ENCODE measurements at regions not wholly inside any gene's neighbourhood (a gene's known extent, or its start where the extent isn't known, plus 50 kb on each side); places are given as distances from the start of the nearest gene placed in this dataset.
A peak's percentile ranks its signal among the peaks of the same experiment; 100 is the strongest.
"Not testable (repeated sequence)": the region's sequence is repeated elsewhere in the genome, so short reads cannot be mapped to it uniquely, and the experiment has no call there.

GRCh38 chr10:32141018-32141807, 85.0 kb upstream of the KIF5B start:
- no peak overlapping the region for H3K4me3 ChIP-seq (ENCODE audit: low read depth, poor library complexity, severe bottlenecking)
- WGBS, 2 donors, result 57 to 65% methylated on average over 12 of the region's 12 CpGs
- DNase-seq (ENCODE audit: low spot score in 2 of 2), result no peak
- intact Hi-C loops (cut with DNase I; ENCODE audit: low total_unique reads), result no loop called here
- TF ChIP-seq CTCF (IDR thresholded peaks at IDR 0.05) (no peak), POLR2A (IDR thresholded peaks at IDR 0.05) (no peak)

GRCh38 chr10:32140403-32140802, 84.2 kb upstream of the KIF5B start:
- intact Hi-C loops (cut with DNase I; ENCODE audit: low total_unique reads), result no loop called here
- DNase-seq (ENCODE audit: low spot score in 2 of 2), result no peak
- TF ChIP-seq POLR2A (IDR thresholded peaks at IDR 0.05) (no peak), CTCF (IDR thresholded peaks at IDR 0.05) (no peak)
- WGBS, 2 donors, result 95 to 99% methylated on average over 4 of the region's 4 CpGs
- no peak overlapping the region for H3K4me3 ChIP-seq (ENCODE audit: low read depth, poor library complexity, severe bottlenecking)

- WGBS, 2 donors, result 36 to 40% methylated on average over 12 of the region's 12 CpGs
- intact Hi-C loops (cut with DNase I; ENCODE audit: low total_unique reads), result no loop called here
- no peak overlapping the region for H3K4me3 ChIP-seq (ENCODE audit: low read depth, poor library complexity, severe bottlenecking)
- DNase-seq (ENCODE audit: low spot score in 2 of 2), result peak; percentile 89 to 96
- no peak for TF ChIP-seq CTCF (IDR thresholded peaks at IDR 0.05)
- no peak for TF ChIP-seq POLR2A (IDR thresholded peaks at IDR 0.05)
These were observed 83.2 kb upstream of the KIF5B start for GRCh38 chr10:32139223-32140073.

GRCh38 chr10:32136927-32137326, 80.7 kb upstream of the KIF5B start:
- H3K4me3 ChIP-seq (ENCODE audit: low read depth, poor library complexity, severe bottlenecking); DNase-seq (ENCODE audit: low spot score in 2 of 2); intact Hi-C loops (cut with DNase I; ENCODE audit: low total_unique reads): not testable (repeated sequence)
- 78 to 82% methylated on average over 7 of the region's 7 CpGs for WGBS, 2 donors

GRCh38 chr10:32135796-32136195, 79.6 kb upstream of the KIF5B start:
- H3K4me3 ChIP-seq (ENCODE audit: low read depth, poor library complexity, severe bottlenecking); DNase-seq (ENCODE audit: low spot score in 2 of 2); intact Hi-C loops (cut with DNase I; ENCODE audit: low total_unique reads): not testable (repeated sequence)
- WGBS, 2 donors, result 92% methylated on average over 5 of the region's 5 CpGs

- no peak for TF ChIP-seq CTCF (IDR thresholded peaks at IDR 0.05)
- TF ChIP-seq POLR2A (IDR thresholded peaks at IDR 0.05), result no peak
- WGBS, 2 donors, result 59 to 82% methylated on average over 7 of the region's 7 CpGs
- no peak overlapping the region for H3K4me3 ChIP-seq (ENCODE audit: low read depth, poor library complexity, severe bottlenecking)
- DNase-seq (ENCODE audit: low spot score in 2 of 2), result no peak
- intact Hi-C loops (cut with DNase I; ENCODE audit: low total_unique reads), result no loop called here
These were observed 76.2 kb upstream of the KIF5B start for GRCh38 chr10:32132357-32132946.
